ENCODE measurements at regions not wholly inside any gene's neighbourhood (a gene's known extent, or its start where the extent isn't known, plus 50 kb on each side); places are given as distances from the start of the nearest gene placed in this dataset.

DNA sequence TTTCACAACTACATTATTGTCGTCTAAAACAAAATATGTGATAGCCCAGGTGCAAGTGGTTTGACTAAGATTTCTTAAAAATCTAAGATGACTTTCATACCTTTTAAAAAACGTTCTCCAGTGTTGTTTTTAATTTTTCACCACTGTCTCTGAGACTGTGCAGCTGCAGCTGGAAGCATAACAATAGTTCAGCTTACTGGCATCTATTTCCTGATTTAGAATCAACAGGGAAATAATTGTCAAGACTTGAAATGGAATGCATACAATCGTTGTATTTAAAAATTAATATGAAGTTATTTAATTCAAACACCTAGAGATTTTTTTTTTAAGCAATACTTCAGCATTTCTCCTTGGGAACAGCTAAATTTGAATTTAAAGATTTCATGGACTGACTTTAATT is 982.0 kb upstream of the EPHA7 start:
- DNase-seq (ENCODE audit: low spot score in 2 of 2), result no peak
- FAIRE-seq, result no peak

DNA sequence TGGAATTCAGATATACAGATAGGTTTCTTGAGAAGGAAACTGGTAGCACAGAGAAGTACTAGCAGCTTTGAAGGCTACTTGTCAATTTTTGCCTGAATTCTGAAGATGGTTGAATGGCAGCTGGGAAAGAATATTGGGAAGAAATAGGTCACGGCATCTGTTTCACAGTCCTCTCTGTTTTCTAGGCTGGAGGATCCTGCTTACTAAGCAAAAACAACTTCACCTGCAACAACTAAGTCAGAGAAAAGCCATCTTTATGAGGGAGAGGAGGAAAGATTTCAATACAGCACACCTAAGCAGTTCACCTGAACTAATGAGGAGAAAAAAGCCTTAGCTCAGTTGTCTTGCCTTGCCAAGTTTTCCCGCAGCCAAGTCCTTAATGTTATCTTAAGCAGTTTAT is 975.5 kb upstream of the EPHA7 start:
- DNase-seq (ENCODE audit: low spot score in 2 of 2) (no peak), FAIRE-seq (no peak)

DNA sequence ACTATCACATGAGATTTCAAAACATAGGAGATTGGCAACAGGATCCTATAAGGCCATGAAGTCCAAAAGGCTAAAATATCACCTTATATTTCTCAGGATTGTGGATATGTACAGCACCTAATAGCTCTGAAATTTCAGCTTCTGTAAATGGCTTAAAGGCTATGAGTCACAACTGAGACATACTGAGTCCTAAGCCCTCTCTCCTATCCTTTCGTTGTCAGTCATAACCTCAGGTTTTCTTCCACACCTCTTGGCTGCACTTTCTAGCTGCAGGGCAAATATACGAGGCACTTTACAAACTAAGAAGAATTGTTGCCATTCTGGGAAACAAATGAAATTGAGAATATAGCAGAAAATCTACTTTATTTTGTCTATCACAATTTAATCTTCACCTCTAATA is 969.9 kb upstream of the EPHA7 start:
- no peak for FAIRE-seq
- no peak for DNase-seq (ENCODE audit: low spot score in 2 of 2)

DNA sequence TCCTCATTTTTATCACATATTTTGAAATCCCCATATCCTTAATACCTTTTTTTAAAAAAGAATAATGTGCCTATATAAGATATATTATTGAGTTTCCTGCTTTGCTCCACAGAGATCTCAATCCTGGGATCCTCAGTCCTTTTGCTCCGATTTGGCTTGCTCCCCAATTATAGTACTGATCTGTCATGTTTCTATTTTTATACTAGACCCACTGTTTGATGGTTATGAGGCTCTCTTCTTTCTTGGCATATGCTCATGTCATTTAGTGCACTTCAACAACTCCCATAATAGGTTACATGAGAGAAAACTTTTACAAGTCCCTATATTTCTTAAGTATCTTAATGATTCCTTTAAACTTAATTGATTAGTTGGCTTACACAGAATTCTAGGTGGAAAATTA is 958.5 kb upstream of the EPHA7 start:
- DNase-seq (ENCODE audit: low spot score in 2 of 2), result no peak
- FAIRE-seq, result no peak

DNA sequence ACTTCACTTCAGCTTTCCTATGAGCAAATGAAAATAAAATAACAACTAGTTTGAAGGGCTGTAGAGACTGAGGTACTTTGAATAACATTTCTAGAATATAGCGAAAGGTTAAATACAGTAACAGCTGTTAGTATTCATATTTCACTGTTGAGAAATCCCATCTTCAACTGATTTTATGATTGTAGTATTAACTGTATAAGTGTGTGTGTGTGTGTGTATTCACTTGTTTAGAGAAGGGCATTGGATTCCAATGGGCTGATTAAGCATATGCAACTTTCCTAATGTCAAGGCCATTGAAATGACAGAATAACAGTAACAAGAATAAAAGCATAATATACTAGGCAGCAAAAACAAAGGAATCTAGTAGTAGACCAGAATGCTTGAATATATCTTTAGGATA is 957.5 kb upstream of the EPHA7 start:
- FAIRE-seq, result no peak
- no peak for DNase-seq (ENCODE audit: low spot score in 2 of 2)

DNA sequence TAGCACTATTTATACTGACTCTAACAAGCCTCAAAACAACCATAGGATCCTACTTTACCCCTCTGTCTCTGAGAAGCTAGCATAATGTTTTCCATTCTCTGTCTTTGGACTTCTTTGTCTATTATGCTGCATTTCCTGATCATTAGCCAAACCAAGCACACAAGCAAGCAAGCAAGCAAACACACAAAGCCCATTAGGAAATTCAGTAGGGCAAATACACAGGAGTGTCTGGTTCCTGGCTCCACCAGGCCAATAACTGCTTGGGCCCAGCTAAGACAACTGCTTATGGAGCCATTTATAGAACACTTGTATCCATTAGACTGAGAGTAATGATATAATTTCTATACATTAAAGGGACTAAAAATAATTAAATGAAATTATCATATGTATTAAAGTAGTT is 952.9 kb upstream of the EPHA7 start:
- no peak for FAIRE-seq

DNA sequence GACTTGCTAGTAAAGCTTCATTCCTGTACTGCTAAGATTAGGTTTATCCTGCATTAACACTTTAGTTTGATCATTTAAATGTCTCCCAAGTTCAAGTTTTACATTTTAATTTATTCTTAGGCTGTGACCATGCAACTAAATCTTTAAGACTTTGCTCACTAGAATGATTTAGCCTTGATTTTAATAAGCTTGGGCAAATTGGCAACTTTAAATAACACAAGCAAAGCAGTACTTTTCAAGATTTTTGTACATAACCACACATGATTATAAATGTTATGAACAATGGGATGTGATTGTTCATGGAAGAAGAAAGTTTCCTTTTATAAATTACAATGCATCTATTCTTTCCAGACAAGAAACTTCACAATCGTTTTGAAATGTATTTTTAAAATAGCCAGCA is 948.0 kb upstream of the EPHA7 start:
- peak; percentile 84 for FAIRE-seq
- no peak for DNase-seq (ENCODE audit: low spot score in 2 of 2)

More for the DNA sequence above, 952.9 kb upstream of the EPHA7 start:
- DNase-seq (ENCODE audit: low spot score in 2 of 2), result no peak

DNA sequence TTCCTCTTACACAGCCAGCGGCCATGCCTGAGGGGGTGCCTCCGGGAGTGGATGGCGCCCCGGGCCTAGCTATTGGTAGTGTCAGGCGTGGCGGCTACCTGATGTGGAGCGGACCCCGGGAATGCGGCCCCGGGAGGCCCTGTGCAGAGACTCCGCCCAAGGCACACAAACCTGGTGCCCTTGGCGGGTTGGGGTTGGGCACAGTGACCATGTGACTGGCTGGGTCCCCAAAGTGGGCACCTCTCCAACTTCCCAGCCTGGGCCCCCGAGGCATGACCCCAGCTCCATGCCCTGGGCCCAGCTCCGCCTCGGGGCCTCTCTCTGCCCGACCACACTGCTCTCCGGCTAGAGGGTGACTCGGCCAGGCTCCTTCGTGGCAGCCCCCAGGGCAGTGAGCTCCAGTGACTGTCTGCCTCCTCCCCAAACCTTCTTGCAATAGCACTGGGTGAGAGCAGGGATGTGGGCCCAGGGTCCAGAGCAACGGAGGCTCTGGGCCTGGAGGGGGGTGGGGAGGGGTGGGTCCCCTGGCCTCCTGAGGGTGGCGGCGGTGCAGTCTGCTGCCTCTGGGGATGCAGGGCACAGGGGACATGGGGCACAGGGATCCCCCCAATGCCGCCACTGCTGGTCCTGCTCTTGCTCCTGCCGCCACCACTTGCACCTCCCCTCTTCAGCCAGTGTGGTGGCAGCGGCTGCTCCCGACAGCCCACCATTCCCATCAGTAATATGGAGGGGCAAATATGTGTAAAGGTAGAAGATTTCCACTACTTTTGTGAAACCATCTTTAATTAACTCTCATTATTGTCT is 942.9 kb upstream of the EPHA7 start:
- DNase-seq (ENCODE audit: low spot score in 2 of 2) (no peak), FAIRE-seq (no peak)

DNA sequence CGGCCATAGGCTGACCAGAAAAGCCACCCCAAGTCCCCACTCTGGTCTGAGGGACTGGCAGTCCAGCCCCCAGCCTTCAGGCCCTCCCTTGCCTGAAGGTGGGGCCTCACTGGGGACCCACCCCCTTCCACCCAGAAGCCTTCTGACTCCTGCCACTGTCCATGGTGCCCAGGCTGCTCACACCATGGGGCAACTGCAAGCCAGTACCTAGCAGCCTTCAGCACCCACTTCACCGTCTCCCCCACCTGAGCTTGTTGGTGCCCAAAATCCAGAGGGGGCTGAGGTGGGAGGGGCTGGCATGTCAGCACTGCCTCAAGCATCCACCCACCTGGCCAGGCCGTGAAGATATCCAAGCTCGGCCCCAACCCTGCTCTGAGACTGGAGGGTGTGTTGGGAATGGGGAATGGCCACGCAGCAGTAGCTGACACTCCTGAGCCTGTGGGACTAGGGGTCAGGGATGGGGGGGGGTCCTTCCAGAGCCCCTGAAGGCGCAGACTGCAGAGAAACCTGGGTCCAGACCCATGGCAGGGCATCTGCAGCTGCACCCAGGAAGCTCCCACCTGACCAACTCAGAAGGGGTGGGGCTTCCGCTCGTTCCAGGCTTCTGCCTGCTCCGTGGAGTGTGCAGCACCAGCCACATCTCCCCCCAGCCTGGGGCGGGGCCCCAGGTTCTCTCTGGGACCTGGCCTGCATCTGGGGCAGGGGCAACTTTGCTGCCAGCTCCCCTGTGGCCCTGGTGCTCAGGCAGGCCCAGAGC is 942.1 kb upstream of the EPHA7 start:
- FAIRE-seq (no peak), DNase-seq (ENCODE audit: low spot score in 2 of 2) (no peak)

DNA sequence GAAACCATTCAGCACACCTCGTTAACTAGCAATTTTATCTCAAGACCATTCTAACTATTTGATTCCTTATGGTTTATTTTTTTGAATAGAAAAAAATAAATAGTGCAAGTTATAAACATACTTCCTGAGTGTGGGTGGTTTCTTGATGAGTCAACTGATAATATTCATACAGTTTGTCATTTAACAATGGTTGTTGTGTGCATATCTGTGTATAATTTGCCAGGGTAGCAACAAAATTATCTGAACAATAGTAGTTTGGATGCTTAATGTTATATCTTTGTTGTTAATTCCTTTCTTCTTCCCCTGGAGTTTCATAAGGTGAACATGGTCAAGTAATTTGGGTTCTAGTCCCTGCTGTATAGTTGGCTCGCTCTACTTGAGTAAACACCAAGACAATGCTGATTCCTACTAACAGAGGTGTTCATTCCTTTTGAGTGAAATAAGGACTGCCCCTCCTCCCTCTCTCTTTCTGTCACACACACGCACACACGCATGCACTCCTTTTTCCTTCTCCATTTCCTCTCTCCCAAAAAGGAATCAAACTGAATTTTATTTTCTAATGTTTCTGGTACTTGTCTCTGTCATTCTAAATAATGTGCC is 938.1 kb upstream of the EPHA7 start:
- no peak for DNase-seq (ENCODE audit: low spot score in 2 of 2)
- FAIRE-seq, result no peak

DNA sequence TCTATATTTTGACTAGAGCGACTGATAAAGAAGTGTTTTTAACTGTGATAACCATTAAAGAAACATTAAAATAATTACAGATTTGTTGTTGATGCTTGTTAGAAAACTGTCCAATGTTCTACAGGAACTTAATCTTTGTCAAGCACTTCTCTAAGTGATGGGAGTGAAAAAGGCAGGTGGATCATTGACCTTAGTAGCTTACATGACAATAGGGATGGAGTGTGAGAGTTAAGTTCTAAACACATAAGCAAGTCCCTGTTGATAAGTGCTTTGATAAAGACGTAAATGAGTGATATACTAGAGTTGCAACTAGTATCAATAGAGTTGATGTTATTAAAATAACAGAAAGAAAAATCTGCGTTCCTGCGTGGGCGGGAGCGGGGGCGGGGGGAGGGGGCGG is 931.5 kb upstream of the EPHA7 start:
- FAIRE-seq (no peak), DNase-seq (ENCODE audit: low spot score in 2 of 2) (no peak)

DNA sequence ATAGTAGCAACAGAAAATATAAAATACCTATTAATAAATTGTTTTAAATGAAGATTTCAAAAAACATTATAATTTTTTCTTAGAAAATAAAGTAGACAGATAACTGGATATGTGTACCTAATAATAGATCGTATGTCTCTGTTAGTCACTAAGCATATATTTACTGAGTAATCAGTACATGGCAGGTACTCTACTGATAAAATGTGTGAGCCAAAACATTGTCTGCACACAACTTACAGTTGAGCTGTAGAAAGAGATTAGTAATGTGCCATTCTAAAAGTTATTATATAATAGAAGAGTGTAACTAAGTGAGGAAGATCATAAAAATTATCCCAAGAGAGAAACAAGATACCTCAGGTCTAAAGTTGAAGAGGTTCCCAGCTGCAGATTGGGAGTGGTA is 929.9 kb upstream of the EPHA7 start:
- no peak for DNase-seq (ENCODE audit: low spot score in 2 of 2)
- FAIRE-seq, result no peak

DNA sequence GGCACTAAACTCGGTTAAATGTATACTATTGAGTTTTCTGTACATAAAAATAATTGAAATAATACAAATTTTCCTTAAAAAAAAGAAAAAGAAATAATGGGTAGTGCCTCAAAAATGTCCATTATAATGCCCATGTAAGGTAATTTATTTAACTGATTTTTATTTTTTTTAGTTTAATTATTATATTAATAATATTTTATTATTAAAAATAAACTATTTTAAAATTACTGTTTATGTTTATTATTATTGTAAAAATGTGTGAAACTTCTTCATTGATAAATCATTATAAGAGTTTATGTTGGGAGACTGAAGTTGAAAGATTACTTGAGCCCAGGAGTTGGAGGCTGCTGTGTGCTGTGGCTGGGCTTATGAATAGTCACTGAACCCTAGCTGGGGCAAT is 925.5 kb upstream of the EPHA7 start:
- DNase-seq (ENCODE audit: low spot score in 2 of 2) (no peak), FAIRE-seq (peak; percentile 88)

DNA sequence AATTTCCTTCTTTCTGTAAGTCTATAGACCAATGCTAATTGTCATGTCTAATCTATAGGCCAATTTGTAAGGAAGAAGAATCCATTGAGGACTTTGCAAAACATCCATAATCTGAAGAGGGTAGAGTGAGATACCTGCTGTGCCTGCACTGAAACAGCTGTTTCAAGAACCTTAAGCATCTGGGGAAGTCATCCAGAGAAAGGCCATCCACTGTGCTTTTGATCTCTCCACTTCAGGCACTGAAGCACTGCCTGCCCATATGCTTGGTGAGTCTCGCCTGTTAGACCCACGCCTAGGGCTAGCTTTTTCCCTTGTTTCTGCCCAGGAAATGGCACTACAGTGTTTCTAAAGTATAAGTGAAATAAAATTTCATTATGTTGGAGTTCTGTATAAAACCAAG is 921.8 kb upstream of the EPHA7 start:
- DNase-seq (ENCODE audit: low spot score in 2 of 2), result no peak
- FAIRE-seq, result no peak

DNA sequence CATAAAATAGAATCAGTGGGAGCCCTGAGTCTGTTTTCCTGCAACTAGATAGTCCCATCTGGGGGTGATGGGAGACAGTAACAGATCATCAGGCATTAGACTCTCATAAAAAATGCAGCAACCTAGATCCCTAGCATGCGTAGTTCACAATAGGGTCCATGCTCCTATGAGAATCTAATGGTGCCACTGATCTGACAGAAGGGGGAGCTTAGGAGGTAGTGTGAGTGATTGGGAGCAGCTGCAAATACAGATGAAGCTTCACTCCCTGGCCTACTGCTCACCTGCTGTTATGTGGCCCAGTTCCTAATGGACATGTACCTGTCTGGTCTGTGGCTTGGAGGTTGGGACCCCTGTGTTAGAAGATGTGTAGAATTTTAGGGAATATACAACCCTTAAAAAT is 904.5 kb upstream of the EPHA7 start:
- FAIRE-seq (no peak), DNase-seq (ENCODE audit: low spot score in 2 of 2) (no peak)

DNA sequence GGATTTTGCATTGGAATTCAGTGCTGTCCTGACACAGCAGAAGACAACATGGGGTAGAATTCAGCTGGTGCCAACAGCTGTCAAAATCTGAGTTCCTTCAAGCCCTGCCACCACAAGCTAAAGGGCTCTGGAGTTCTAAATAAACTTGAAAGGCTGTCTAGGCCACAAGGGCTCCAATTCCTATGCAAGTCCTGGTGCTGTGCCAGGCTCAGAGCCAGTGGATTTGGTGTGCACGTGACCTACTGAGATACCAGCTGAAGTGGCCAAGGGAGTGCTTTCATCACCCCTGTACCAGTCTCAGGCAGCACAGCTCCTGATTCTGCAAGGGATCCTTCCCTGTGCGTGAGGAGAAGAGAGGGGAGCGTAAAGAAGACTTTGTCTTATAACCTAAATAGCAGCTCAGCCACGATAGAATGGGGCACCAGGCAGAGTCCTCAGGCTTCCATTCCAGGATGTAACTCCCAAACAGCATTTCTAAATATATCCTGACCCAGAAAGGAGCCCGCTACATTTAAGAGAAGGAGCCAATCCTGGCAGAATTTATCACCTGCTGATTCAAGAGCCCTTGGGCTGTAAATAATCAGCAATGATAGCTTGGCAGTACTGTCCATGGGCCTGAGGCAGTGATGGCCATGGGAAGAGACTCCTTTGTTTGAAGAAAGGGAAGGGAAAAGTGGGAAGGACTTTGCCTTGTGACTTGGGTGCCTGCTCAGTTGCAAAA is 881.2 kb upstream of the EPHA7 start:
- no peak for FAIRE-seq
- DNase-seq (ENCODE audit: low spot score in 2 of 2), result no peak

DNA sequence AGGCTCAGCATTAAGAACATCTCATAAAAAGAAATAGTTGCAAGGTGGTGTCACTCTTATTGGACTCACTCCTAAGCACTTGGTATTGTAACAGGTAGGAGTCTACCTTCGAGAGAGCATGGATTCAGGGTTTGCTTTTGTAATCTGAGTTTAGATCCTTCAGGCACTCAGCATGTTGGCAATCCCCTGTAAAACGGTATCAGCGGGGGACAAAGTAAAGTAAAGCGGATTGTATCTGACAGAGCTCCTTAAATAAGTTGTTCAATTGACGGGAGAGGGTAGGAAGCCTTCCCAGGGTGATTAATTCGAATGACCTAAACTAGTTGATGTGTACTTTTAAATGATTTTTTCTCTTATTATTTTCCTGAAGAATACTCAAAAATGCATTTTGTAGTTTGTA is 869.8 kb upstream of the EPHA7 start:
- DNase-seq (ENCODE audit: low spot score in 2 of 2), result no peak

DNA sequence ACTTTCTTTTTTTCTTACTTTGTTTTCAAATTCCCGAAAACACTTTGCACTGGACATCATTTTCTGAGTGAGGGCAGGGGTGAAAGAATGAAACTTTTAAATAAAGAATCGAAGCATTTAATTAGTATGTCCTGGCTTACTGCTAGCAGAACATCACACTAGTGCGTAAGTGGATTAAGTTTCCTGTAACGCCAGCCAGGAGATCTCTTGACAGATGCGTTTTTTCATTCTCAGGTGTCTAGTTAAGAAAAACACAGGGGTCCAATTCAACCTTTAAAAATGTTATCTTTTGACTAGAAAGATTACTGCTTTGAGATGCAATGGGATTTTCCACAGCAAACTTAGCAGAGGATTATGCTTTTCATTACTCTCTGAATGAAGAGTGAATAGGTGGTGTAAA is 858.8 kb upstream of the EPHA7 start:
- FAIRE-seq (no peak), DNase-seq (ENCODE audit: low spot score in 2 of 2) (no peak)

More for the DNA sequence above, 869.8 kb upstream of the EPHA7 start:
- no peak for FAIRE-seq

DNA sequence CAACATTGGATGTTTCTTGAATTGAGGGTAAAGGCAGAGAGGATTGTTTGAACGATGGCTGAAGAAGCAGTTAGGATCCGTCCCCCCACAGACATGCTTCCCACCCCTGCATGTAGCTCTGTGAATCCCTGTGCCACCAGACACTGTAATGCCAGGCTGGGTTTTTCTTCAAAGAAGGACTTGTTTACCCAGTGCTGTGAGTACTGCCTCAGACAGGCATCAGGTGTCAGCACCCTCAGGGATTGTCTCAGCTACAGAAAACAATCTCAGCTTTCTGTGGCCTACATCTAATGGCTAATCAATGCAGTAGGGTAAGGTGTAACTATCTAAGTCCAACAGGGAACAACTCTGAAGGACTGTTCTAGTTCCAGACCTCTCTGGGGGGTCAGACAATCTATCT is 853.0 kb upstream of the EPHA7 start:
- no peak for FAIRE-seq
- DNase-seq (ENCODE audit: low spot score in 2 of 2), result no peak

DNA sequence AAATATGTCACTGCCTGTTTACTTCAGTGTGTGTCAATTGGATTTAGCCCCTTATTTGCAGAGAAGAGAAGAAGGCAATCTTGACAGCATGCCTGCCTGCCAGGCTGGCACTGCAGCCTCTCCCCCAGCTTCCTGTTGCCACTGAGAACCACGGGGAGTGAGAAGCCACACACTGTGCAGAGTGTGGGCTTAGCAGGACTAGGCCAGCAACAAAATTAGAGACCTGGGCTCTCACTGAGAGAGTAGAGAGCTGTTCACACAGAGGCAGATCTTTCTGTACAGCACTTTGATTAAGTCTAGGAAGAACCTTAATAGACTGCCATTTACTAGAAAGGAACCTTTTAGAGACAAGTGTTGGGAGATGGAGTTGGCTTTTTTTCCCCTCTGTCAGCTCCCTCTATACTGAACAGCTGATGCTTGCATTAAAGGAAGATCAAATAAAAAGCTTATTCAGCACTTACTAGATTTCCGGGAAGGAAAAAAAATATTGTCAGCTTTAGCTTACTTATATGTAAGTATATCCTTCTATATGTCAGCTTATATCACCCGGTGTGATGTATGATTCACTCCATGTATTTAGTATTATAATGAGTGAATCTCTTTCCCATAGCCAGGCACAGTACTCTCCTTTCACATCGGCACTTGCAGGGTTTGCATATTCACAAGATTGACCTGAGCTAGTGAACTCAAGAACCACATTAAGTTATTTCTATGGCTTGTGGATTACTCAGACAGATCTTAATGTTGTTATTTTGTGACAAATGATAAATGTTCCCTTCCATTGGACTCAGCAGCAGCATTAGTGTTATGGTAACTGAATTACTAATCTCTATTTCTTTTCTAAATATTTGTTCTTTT is 851.0 kb upstream of the EPHA7 start:
- DNase-seq (ENCODE audit: low spot score in 2 of 2) (no peak), FAIRE-seq (no peak)

Measured in frontal cortex (tissue), 3 donors.